ENCODE measurements at regions not wholly inside any gene's neighbourhood (a gene's known extent, or its start where the extent isn't known, plus 50 kb on each side); places are given as distances from the start of the nearest gene placed in this dataset.

DNA sequence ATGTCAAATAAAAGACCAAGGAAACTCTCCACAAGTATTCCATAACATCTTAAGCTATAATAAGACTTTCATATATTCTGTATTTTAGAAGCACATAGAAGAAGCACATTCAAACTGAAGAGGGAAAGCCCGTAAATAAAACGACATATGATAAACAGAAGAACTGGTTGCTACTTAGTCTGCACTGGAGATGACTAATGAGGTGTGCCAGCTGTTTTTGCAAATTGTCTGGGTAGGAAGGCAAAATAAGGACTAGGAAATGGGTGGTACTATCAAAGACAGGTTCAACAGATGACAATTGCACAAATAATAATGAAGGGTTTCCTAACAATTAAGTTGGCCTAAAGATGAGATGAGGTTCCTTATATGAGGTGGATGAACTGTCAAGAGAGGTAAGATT lies 593.2 kb upstream of the CCDC179 start:
- intact Hi-C loops (cut with micrococcal nuclease) = no loop called here
- DNase-seq (no peak), ATAC-seq (ENCODE audit: low read depth) (no peak)
- CTCF ChIA-PET = no interaction called here
- Mint-ChIP-seq H3K4me1 (no peaks in the 10 kb centered on the region), H3K27me3 (no peaks in the 10 kb centered on the region), H3K9me3 (peaks cover 6% of the 10 kb centered on the region), H3K27ac (no peak overlapping the region), H3K36me3 (ENCODE audit: low read depth) (no peaks in the 10 kb centered on the region), H3K4me3 (no peak overlapping the region)
- POLR2A ChIA-PET = no interaction called here
- TF ChIP-seq, protein P1, sequence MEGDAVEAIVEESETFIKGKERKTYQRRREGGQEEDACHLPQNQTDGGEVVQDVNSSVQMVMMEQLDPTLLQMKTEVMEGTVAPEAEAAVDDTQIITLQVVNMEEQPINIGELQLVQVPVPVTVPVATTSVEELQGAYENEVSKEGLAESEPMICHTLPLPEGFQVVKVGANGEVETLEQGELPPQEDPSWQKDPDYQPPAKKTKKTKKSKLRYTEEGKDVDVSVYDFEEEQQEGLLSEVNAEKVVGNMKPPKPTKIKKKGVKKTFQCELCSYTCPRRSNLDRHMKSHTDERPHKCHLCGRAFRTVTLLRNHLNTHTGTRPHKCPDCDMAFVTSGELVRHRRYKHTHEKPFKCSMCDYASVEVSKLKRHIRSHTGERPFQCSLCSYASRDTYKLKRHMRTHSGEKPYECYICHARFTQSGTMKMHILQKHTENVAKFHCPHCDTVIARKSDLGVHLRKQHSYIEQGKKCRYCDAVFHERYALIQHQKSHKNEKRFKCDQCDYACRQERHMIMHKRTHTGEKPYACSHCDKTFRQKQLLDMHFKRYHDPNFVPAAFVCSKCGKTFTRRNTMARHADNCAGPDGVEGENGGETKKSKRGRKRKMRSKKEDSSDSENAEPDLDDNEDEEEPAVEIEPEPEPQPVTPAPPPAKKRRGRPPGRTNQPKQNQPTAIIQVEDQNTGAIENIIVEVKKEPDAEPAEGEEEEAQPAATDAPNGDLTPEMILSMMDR (IDR thresholded peaks at IDR 0.05) = no peak

DNA sequence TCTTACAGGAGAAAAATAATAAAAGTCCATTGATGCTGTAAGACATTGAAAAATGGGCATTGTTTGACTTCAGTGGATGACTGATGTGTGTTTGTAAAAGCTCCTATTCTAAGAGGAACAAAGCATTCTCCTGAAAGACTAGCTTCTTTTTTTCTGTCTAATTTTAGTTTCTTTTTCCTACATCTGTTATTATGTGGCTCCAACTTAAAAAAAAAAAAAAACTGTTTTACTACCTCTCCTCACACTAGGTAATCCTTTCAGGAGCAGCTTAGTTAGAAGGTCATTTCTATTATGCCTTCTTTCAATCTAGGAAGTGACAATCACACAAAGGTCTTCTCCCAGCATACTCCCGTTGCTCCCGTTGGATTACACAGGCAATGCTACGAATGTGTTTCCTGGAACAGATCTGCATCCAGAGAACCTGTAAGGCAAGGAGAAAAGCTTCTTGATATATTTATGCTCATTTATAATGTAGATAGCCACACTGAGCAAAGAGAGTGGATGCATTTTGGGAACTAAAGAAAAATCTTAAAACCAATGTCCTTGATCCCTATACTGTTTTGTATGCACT lies 595.1 kb upstream of the CCDC179 start:
- TF ChIP-seq, protein P1 (IDR thresholded peaks at IDR 0.05) = no peak
- Mint-ChIP-seq H3K27ac (no peak overlapping the region), H3K36me3 (ENCODE audit: low read depth) (no peaks in the 10 kb centered on the region), H3K4me3 (no peak overlapping the region), H3K9me3 (peaks cover 6% of the 10 kb centered on the region), H3K27me3 (no peaks in the 10 kb centered on the region), H3K4me1 (no peaks in the 10 kb centered on the region)
- intact Hi-C loops (cut with micrococcal nuclease) = no loop called here
- no peak for ATAC-seq (ENCODE audit: low read depth)
- CTCF ChIA-PET = no interaction called here
- no peak for DNase-seq
- POLR2A ChIA-PET = no interaction called here

DNA sequence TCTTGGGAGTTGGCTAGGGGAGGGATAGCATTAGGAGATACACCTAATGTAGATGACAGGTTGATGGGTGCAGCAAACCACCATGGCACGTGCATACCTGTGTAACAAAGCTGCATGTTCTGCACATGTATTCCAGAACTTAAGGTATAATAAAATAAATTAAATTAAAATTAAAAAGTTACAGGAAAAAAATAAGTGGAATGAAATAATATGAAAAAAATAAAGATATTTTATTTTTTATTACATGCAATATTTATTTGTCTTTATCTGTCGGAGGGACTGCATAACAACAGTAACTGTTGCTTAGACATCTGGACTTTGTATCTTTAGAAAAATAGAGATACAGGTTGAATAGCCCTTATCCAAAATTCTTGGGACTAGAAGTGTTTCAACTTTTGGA lies 597.4 kb upstream of the CCDC179 start:
- H3K36me3 Mint-ChIP-seq (ENCODE audit: low read depth) = no peaks in the 10 kb centered on the region
- POLR2A ChIA-PET = no interaction called here
- H3K27ac Mint-ChIP-seq = no peak overlapping the region
- no peak overlapping the region for H3K4me3 Mint-ChIP-seq
- TF ChIP-seq, protein P1 (IDR thresholded peaks at IDR 0.05) = no peak
- CTCF ChIA-PET = no interaction called here
- no peak for ATAC-seq (ENCODE audit: low read depth)
- no peak for DNase-seq
- H3K27me3 Mint-ChIP-seq = no peaks in the 10 kb centered on the region
- intact Hi-C loops (cut with micrococcal nuclease) = no loop called here
- no peaks in the 10 kb centered on the region for H3K4me1 Mint-ChIP-seq
- H3K9me3 Mint-ChIP-seq = peaks cover 3% of the 10 kb centered on the region

DNA sequence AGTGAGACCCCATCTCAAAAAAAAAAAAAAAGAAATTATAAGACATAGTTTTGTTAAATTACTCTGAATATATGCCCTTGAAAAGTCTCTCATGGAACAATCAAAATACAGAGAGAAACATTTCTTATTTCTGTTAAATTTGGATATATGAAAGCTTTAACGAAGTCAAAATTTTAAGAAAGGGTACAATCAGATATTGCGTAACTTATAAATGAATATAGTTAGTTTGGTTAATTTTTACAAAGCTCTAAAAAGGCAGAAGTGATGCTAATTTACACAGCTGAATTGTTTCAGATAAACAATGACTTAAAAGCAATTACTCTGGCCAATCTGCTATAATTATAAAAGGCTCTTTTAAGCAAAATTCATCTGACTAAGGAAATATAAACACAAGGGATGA lies 611.6 kb upstream of the CCDC179 start:
- POLR2A ChIA-PET = no interaction called here
- H3K4me1 Mint-ChIP-seq = no peaks in the 10 kb centered on the region
- ATAC-seq (ENCODE audit: low read depth) = no peak

DNA sequence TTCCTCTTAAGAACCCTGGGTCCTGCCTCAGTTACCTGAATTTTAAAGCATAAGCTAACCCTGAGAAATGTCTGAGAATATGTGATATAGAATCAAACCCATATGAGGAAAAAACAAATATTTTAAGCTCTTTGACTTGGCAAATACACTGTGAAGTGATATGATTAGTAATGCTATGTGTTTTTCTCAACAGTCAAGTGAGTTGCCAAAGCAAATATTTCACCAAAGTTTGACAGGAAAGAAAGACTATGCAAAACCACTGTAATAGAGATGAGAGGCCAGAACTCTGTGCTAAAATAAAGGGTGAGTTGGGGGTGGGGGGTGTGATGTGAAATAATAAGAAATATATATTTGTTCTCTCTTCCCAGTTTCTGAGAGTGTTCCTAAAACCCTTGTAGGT lies 613.5 kb upstream of the CCDC179 start:
- TF ChIP-seq, protein P1 (IDR thresholded peaks at IDR 0.05) = no peak
- ChIA-PET CTCF (no interaction called here), POLR2A (no interaction called here)
- Mint-ChIP-seq H3K36me3 (ENCODE audit: low read depth) (no peaks in the 10 kb centered on the region), H3K4me3 (no peak overlapping the region), H3K9me3 (no peaks in the 10 kb centered on the region), H3K4me1 (no peaks in the 10 kb centered on the region), H3K27me3 (no peaks in the 10 kb centered on the region), H3K27ac (no peak overlapping the region)
- ATAC-seq (ENCODE audit: low read depth) = no peak
- intact Hi-C loops (cut with micrococcal nuclease) = no loop called here
- no peak for DNase-seq

More for the DNA sequence above, 611.6 kb upstream of the CCDC179 start:
- no peak for DNase-seq
- Mint-ChIP-seq H3K36me3 (ENCODE audit: low read depth) (no peaks in the 10 kb centered on the region), H3K9me3 (no peaks in the 10 kb centered on the region), H3K27me3 (no peaks in the 10 kb centered on the region), H3K4me3 (no peak overlapping the region), H3K27ac (no peak overlapping the region)
- CTCF ChIA-PET = no interaction called here
- TF ChIP-seq, protein P1 (IDR thresholded peaks at IDR 0.05) = no peak
- intact Hi-C loops (cut with micrococcal nuclease) = no loop called here
